SK-N-SH treated with all-trans-retinoic acid at 6 μM for 48 hours (cell line): ENCODE measurements at regions not wholly inside any gene's neighbourhood (a gene's known extent, or its start where the extent isn't known, plus 50 kb on each side); places are given as distances from the start of the nearest gene placed in this dataset.

Experiments used
- ATAC-seq: fragments of 200-7000 bp; cut with Tn5 transposase; 3 replicates; pipeline ENCODE4 v1.9.1; 2020; ENCODE audit warnings: mild to moderate bottlenecking, moderate library complexity
- ARNTL ChIP-seq: fragments of 450-650 bp; formaldehyde crosslinking; IDR thresholded peaks from 2 replicates; pipeline ENCODE4 v1.5.0; 2020; ENCODE audit warnings: low read depth, mild to moderate bottlenecking, moderate library complexity, borderline replicate concordance
- BACH2 ChIP-seq: fragments of 250-450 bp; sonication (Bioruptor Pico); IDR thresholded peaks from 2 replicates; pipeline ENCODE4 v1.9.0; 2021; ENCODE audit warnings: mild to moderate bottlenecking, borderline replicate concordance
- CREB5 ChIP-seq: fragments of 250-450 bp; sonication (Bioruptor Pico); IDR thresholded peaks from 2 replicates; pipeline ENCODE4 v1.5.1; 2020; ENCODE audit warnings: low read depth, mild to moderate bottlenecking, moderate library complexity
- CSDC2 ChIP-seq: fragments of 250-450 bp; sonication (Bioruptor Pico); IDR thresholded peaks from 2 replicates; pipeline ENCODE4 v1.5.0; 2020; ENCODE audit warnings: mild to moderate bottlenecking, moderate library complexity
- CSRNP3 ChIP-seq: fragments of 250-450 bp; sonication (Bioruptor Pico); IDR thresholded peaks from 2 replicates; pipeline ENCODE4 v1.5.1; 2021; ENCODE audit warnings: mild to moderate bottlenecking, moderate library complexity
- ESRRG ChIP-seq: fragments of 250-450 bp; sonication (Bioruptor Pico); IDR thresholded peaks from 2 replicates; pipeline ENCODE4 v1.6.1; 2021; ENCODE audit warnings: mild to moderate bottlenecking
- GLIS3 ChIP-seq: fragments of 250-450 bp; sonication (Bioruptor Pico); IDR thresholded peaks from 2 replicates; pipeline ENCODE4 v1.5.0; 2020; ENCODE audit warnings: mild to moderate bottlenecking, moderate library complexity
- ISL1 ChIP-seq: fragments of 250-450 bp; sonication (Bioruptor Pico); IDR thresholded peaks from 2 replicates; pipeline ENCODE4 v2.1.2; 2022; ENCODE audit warnings: mild to moderate bottlenecking, moderate library complexity
- OSR1 ChIP-seq: fragments of 250-450 bp; sonication (Bioruptor Pico); IDR thresholded peaks from 2 replicates; pipeline ENCODE4 v1.8.0; 2022; ENCODE audit warnings: moderate library complexity, mild to moderate bottlenecking, inconsistent platforms
- PATZ1 ChIP-seq: fragments of 250-450 bp; sonication (Bioruptor Pico); IDR thresholded peaks from 2 replicates; pipeline ENCODE4 v1.8.0; 2020; ENCODE audit warnings: mild to moderate bottlenecking, moderate library complexity, borderline replicate concordance
- POU6F1 ChIP-seq: fragments of 250-450 bp; sonication (Bioruptor Pico); IDR thresholded peaks from 2 replicates; pipeline ENCODE4 v1.8.0; 2021; ENCODE audit warnings: low read depth, mild to moderate bottlenecking, moderate library complexity, borderline replicate concordance
- PPARA ChIP-seq: fragments of 250-450 bp; sonication (Bioruptor Pico); IDR thresholded peaks from 2 replicates; pipeline ENCODE4 v1.5.0; 2020; ENCODE audit warnings: mild to moderate bottlenecking, borderline replicate concordance
- RARB ChIP-seq: fragments of 250-450 bp; sonication (Bioruptor Pico); IDR thresholded peaks from 2 replicates; pipeline ENCODE4 v1.8.0; 2021; ENCODE audit warnings: mild to moderate bottlenecking, moderate library complexity
- SNAI2 ChIP-seq: fragments of 250-450 bp; sonication (Bioruptor Pico); IDR thresholded peaks from 2 replicates; pipeline ENCODE4 v1.5.0; 2020; ENCODE audit warnings: mild to moderate bottlenecking, moderate library complexity
- TCF4 ChIP-seq: fragments of 250-450 bp; sonication (Bioruptor Pico); IDR thresholded peaks from 2 replicates; pipeline ENCODE4 v1.8.0; 2021; ENCODE audit warnings: mild to moderate bottlenecking, moderate library complexity, borderline replicate concordance
- TOX ChIP-seq: fragments of 250-450 bp; sonication (Bioruptor Pico); IDR thresholded peaks from 2 replicates; pipeline ENCODE4 v1.8.0; 2021; ENCODE audit warnings: mild to moderate bottlenecking, moderate library complexity, borderline replicate concordance
- ZC3H10 ChIP-seq: fragments of 250-450 bp; sonication (Bioruptor Pico); IDR thresholded peaks from 2 replicates; pipeline ENCODE4 v1.5.1; 2021; ENCODE audit warnings: mild to moderate bottlenecking, moderate library complexity
- ZFP3 ChIP-seq: fragments of 250-450 bp; sonication (Bioruptor Pico); IDR thresholded peaks from 2 replicates; pipeline ENCODE4 v1.5.0; 2020; ENCODE audit warnings: mild to moderate bottlenecking, moderate library complexity
- ZFP30 ChIP-seq: fragments of 450-650 bp; formaldehyde crosslinking; IDR thresholded peaks from 2 replicates; pipeline ENCODE4 v1.5.0; 2022; ENCODE audit warnings: mild to moderate bottlenecking, moderate library complexity
- ZNF70 ChIP-seq: fragments of 450-650 bp; formaldehyde crosslinking; IDR thresholded peaks from 2 replicates; pipeline ENCODE4 v1.5.0; 2020; ENCODE audit warnings: mild to moderate bottlenecking, moderate library complexity
- ZNF8 ChIP-seq: fragments of 450-650 bp; formaldehyde crosslinking; IDR thresholded peaks from 2 replicates; pipeline ENCODE4 v1.5.0; 2020; ENCODE audit warnings: mild to moderate bottlenecking, moderate library complexity

DNA sequence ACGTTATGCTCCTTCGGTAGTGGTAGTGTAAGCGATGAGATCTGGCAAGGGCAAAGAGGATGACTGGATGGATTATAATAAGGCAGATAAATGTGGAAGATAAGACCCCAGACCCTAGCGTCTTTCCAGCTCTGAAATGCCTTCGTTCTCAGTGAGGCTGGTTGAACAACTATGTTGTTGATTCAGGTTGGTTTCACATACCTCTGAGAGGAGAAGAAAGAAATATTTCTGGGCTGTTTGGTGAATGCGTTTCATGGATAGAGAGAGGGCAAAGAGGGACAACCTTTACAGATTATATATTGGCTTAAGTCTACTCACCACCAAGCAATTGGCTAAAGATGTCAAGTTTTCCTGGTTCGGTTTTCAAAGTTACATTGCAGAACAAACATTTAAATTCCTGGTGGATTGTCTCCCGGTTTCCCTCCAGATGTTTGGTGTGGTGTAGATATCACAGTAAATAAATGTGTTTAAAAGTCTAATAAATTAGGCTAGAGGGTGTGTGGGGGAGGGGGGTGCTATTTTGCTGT lies 190.1 kb upstream of the GLI2 start:
- TF ChIP-seq ZFP30 (no peak), CSRNP3 (no peak), TOX (CRISPR knock-in tag) (no peak), RARB (CRISPR knock-in tag) (no peak), CREB5 (no peak), ZNF70 (CRISPR knock-in tag) (no peak), ISL1 (no peak), ZNF8 (CRISPR knock-in tag) (no peak), ESRRG (no peak), SNAI2 (CRISPR knock-in tag) (no peak), PATZ1 (CRISPR knock-in tag) (no peak), BACH2 (CRISPR knock-in tag) (no peak), OSR1 (no peak), POU6F1 (CRISPR knock-in tag) (no peak), ZFP3 (CRISPR knock-in tag) (no peak), ZC3H10 (no peak), ARNTL (CRISPR knock-in tag) (no peak), GLIS3 (CRISPR knock-in tag) (no peak)
- no peak for ATAC-seq

DNA sequence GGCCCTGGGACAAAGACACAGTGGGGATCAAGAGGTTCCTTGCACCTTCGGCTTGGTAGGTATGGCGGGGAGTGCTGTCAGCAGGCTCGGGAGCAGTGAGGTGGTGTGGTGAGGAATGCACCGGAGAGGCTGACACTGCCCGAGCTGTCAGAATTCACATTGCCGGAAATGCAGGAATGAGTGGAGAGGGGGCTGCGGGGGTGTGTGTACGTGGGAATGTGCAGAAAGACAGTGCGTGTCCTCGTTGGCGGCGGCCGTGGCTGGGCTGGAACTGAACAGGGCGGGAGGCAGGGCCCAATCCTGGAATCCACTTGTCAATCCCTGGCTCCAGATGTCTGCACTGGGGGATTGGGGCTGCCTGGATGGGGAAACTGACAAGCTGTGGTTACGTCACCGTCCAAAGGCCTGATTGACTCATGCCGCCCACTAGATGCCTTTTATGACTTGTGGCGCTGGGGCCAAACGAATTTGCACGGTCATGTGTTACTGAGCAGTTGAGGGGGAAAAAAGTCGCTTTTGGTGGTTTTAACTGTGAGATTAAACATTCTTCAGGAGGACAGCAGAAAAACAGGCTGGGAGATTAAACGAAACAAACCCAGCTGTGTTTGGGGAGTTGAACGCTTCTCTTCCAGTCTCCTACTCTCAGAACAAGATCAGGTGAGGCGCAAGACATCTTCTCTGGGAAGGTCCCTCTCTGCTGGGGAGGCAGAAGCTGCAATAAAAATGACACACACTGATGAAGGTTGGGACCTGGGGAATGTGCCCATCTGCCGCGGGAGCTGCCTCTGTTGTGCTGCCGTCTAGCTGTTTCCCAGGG lies 189.4 kb upstream of the GLI2 start:
- TF ChIP-seq POU6F1 (CRISPR knock-in tag) = no peak
- no peak for TF ChIP-seq PPARA (CRISPR knock-in tag)
- no peak for TF ChIP-seq SNAI2 (CRISPR knock-in tag)
- no peak for TF ChIP-seq CSRNP3
- no peak for TF ChIP-seq OSR1
- no peak for TF ChIP-seq PATZ1 (CRISPR knock-in tag)
- no peak for TF ChIP-seq CREB5
- no peak for TF ChIP-seq ZFP3 (CRISPR knock-in tag)
- no peak for TF ChIP-seq TCF4 (CRISPR knock-in tag)
- no peak for TF ChIP-seq ESRRG
- no peak for TF ChIP-seq ZNF70 (CRISPR knock-in tag)
- TF ChIP-seq CSDC2 (CRISPR knock-in tag) = no peak
- no peak for TF ChIP-seq ISL1
- TF ChIP-seq RARB (CRISPR knock-in tag) = no peak
- TF ChIP-seq GLIS3 (CRISPR knock-in tag) = no peak
- no peak for ATAC-seq
